ENCODE measurements at regions not wholly inside any gene's neighbourhood (a gene's known extent, or its start where the extent isn't known, plus 50 kb on each side); places are given as distances from the start of the nearest gene placed in this dataset.

DNA sequence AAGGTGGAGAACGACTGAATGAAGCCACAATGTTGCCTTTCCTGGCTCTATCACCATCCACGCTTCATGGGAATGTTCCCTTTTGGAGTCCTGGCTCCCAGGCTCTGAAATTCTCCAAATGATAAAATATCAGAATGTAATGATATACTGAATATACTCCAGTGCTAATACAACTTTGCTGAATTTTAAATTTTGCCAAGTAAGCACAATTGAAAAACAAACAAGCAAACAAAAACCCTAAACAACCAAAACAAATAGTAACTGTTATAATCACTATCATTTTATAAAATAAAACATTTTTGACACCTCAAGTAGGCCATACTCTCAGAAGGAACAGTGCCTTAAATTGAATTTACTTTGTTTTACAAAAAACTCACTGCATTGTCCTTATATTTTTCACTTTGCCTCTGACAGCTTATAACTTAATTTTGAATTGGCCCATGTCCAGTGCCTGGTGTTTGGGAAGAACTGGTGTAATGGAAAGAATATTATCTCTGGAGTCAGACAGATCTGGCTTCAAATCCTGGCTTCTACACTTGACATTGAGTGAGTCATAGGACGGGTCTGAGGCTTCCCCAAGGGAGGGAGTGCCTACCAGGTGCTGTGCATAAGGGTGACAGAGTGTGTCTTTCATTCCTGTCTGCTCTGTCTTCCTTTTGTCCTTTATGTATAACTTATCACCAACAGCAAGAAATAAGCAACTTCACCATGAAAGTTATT lies 698.3 kb downstream of the EPM2A start:
- no peak for TF ChIP-seq POLR2A (IDR thresholded peaks at IDR 0.05)
- TF ChIP-seq, protein P1, sequence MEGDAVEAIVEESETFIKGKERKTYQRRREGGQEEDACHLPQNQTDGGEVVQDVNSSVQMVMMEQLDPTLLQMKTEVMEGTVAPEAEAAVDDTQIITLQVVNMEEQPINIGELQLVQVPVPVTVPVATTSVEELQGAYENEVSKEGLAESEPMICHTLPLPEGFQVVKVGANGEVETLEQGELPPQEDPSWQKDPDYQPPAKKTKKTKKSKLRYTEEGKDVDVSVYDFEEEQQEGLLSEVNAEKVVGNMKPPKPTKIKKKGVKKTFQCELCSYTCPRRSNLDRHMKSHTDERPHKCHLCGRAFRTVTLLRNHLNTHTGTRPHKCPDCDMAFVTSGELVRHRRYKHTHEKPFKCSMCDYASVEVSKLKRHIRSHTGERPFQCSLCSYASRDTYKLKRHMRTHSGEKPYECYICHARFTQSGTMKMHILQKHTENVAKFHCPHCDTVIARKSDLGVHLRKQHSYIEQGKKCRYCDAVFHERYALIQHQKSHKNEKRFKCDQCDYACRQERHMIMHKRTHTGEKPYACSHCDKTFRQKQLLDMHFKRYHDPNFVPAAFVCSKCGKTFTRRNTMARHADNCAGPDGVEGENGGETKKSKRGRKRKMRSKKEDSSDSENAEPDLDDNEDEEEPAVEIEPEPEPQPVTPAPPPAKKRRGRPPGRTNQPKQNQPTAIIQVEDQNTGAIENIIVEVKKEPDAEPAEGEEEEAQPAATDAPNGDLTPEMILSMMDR (IDR thresholded peaks at IDR 0.05): no peak

Measured in upper lobe of left lung (tissue), 4 donors.